HUES6 (cell line): ENCODE measurements at regions not wholly inside any gene's neighbourhood (a gene's known extent, or its start where the extent isn't known, plus 50 kb on each side); places are given as distances from the start of the nearest gene placed in this dataset.

ENCODE experiments used
- H3K27ac ChIP-seq: 2 replicates; pipeline ENCODE4 v1.7.0; 2013; ENCODE audit warnings: low read depth, mild to moderate bottlenecking, low read length, inconsistent platforms
- H3K27me3 ChIP-seq: 2 replicates; pipeline ENCODE4 v1.6.1; 2013; ENCODE audit warnings: low read length; ENCODE audit not compliant: control insufficient read depth, insufficient read depth
- H3K36me3 ChIP-seq: 2 replicates; pipeline ENCODE4 v1.6.1; 2013; ENCODE audit warnings: low read length; ENCODE audit not compliant: control insufficient read depth, insufficient read depth
- H3K4me1 ChIP-seq: 2 replicates; pipeline ENCODE4 v1.6.1; 2013; ENCODE audit warnings: low read length; ENCODE audit not compliant: control insufficient read depth, insufficient read depth
- H3K4me3 ChIP-seq: 2 replicates; pipeline ENCODE4 v1.5.1; 2013; ENCODE audit warnings: low read depth, low read length
- H3K9ac ChIP-seq: one replicate; pipeline ENCODE4 v1.6.1; 2013; ENCODE audit warnings: mild to moderate bottlenecking, low read length
- H3K9me3 ChIP-seq: 2 replicates; pipeline ENCODE4 v1.6.1; 2013; ENCODE audit warnings: low read depth, low read length; ENCODE audit not compliant: control insufficient read depth, insufficient read depth

GRCh38 chr10:31642281-31642680 is 286.4 kb downstream of the ARHGAP12 start:
- no peaks in the 10 kb centered on the region for H3K27me3 ChIP-seq
- H3K36me3 ChIP-seq, result no peaks in the 10 kb centered on the region
- no peak overlapping the region for H3K4me3 ChIP-seq
- H3K9me3 ChIP-seq, result no peaks in the 10 kb centered on the region
- no peak overlapping the region for H3K9ac ChIP-seq
- H3K27ac ChIP-seq, result no peak overlapping the region
- H3K4me1 ChIP-seq, result no peaks in the 10 kb centered on the region

DNA sequence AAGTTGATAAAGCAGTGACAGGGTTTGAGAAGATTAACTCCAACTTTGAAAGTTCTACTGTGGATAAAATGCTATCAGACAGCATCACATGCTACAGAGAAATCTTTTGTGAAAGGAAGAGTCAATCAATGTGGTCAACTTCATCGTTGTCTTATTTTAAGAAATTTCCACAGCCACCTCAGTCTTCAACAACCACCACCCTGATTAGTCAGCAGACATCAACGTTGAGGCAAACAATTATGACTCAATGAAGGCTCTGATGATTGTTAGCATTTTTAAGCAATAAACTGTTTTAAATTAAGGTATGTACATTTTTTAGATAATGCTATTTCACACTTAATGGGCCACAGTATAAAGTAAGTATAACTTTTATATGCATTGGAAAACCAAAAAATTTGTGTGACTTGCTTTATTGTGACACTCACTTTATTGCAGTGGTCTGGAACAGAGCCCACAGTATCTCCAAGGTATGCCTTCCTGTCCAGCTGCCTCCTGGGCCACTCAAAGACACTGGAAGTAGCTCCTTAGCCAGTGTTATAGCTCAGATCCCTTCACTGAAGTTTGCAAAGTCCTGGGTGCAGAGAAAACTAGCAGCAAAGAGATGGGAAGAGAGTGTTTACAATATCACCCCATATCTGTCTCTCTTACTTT is 293.1 kb downstream of the ARHGAP12 start:
- Histone ChIP-seq H3K36me3 (no peaks in the 10 kb centered on the region), H3K4me3 (no peak overlapping the region), H3K27ac (no peak overlapping the region), H3K4me1 (no peaks in the 10 kb centered on the region), H3K27me3 (no peaks in the 10 kb centered on the region), H3K9ac (no peak overlapping the region), H3K9me3 (peaks cover 9% of the 10 kb centered on the region; the same call in 1 of the 2 replicates)

- Histone ChIP-seq H3K4me1 (no peaks in the 10 kb centered on the region), H3K27me3 (no peaks in the 10 kb centered on the region), H3K36me3 (no peaks in the 10 kb centered on the region), H3K9me3 (peaks cover 9% of the 10 kb centered on the region; the same call in 1 of the 2 replicates), H3K9ac (no peak overlapping the region), H3K27ac (no peak overlapping the region), H3K4me3 (no peak overlapping the region)
Observed at GRCh38 chr10:31635009-31635408, 293.6 kb downstream of the ARHGAP12 start.

DNA sequence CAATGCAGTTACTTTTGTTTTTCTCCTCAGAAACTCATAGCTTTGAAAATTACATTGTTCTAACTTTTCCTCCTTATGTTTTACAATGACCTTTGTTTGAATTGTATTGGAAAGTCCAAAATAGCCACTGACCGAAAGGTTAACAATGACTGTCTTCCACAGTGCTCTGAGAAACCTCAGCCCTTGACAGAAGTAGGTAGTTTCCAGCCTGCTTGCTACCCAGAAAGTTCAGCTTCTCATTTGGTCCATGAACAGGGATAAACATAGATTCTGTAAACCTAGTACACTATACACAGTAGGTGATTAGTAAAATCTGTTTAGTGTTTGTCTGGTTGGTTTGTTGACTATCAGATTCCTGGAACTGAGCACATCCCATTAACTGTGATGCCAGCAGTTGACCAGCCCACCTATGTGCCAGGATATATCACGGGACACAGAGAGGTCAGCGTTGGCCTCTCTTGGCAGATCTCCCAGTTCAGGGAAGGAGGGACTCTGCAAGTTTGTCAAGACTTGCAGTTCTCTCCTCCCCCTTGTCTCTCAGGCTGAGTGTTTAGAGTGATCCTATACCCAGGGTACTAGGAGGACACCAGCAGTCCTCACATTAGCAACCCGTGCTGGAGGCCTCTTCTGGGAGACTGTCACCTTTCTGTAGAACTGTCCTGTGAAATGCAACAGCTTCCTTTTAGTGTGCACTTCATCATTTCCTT is 297.6 kb downstream of the ARHGAP12 start:
- no peaks in the 10 kb centered on the region for H3K27me3 ChIP-seq
- H3K4me1 ChIP-seq, result no peaks in the 10 kb centered on the region
- H3K4me3 ChIP-seq, result no peak overlapping the region
- no peak overlapping the region for H3K27ac ChIP-seq
- peaks cover 22% of the 10 kb centered on the region for H3K9me3 ChIP-seq
- no peak overlapping the region for H3K9ac ChIP-seq
- H3K36me3 ChIP-seq, result no peaks in the 10 kb centered on the region

GRCh38 chr10:31625566-31625965 is 303.1 kb downstream of the ARHGAP12 start:
- Histone ChIP-seq H3K27me3 (no peaks in the 10 kb centered on the region), H3K9me3 (peaks cover 30% of the 10 kb centered on the region), H3K4me1 (0 out of 2 replicates have a peak, but pooled peaks cover under 1% of the 10 kb centered on the region), H3K4me3 (no peak overlapping the region), H3K27ac (no peak overlapping the region), H3K9ac (no peak overlapping the region), H3K36me3 (no peaks in the 10 kb centered on the region)

- Histone ChIP-seq H3K27me3 (no peaks in the 10 kb centered on the region), H3K4me1 (peaks cover 7% of the 10 kb centered on the region; the same call in 1 of the 2 replicates), H3K9ac (no peak overlapping the region), H3K27ac (no peak overlapping the region), H3K9me3 (peaks cover 30% of the 10 kb centered on the region), H3K36me3 (no peaks in the 10 kb centered on the region), H3K4me3 (no peak overlapping the region)
Observed at GRCh38 chr10:31624611-31625010, 304.0 kb downstream of the ARHGAP12 start.

DNA sequence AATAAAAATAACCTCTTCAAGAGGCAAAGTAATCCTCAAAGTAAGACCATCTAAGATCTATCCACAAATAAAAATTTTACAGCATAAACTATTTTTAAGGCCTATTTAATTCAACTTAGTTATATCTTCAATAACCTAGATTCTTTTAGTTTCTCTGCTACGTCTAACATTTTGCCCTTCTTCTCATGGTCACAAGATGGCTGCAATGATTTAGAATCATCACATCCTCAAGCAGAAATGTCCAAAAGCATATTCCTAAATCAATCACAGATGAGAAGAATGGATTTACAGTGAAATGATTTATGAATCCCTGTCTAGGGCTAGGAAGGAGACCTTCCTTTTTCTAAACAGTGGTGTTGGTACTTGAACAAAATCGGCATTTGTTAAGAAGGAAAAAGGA is 304.7 kb downstream of the ARHGAP12 start:
- H3K27me3 ChIP-seq, result no peaks in the 10 kb centered on the region
- H3K27ac ChIP-seq, result no peak overlapping the region
- no peak overlapping the region for H3K4me3 ChIP-seq

GRCh38 chr10:31623466-31623865 is 304.4 kb downstream of the ZEB1 start:
- Histone ChIP-seq H3K36me3 (no peaks in the 10 kb centered on the region), H3K4me3 (no peak overlapping the region), H3K9me3 (peaks cover 30% of the 10 kb centered on the region), H3K4me1 (peaks cover 7% of the 10 kb centered on the region; the same call in 1 of the 2 replicates), H3K27me3 (no peaks in the 10 kb centered on the region), H3K9ac (no peak overlapping the region), H3K27ac (no peak overlapping the region)

More for the DNA sequence above, 304.7 kb downstream of the ARHGAP12 start:
- Histone ChIP-seq H3K4me1 (peaks cover 7% of the 10 kb centered on the region; the same call in 1 of the 2 replicates), H3K36me3 (no peaks in the 10 kb centered on the region), H3K9ac (no peak overlapping the region), H3K9me3 (peaks cover 30% of the 10 kb centered on the region)

DNA sequence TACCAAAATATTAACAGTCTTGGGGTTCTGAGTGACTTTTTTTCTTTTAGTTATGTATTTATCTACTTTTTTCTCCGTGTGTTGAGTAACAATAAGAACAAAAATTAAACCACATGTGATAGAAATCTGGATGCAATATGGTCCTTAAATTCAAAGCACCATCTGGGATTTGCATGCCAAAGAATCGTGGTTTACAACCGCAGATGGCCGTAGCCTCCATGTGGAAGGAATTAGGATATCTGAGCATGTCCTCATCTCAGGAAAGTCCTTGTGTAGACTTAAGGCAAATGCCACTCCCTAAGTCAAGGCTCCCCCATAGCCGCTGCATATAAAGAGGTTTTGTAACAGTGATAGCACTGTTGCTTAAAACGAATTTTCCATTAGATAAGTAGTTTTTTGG is 304.0 kb downstream of the ZEB1 start:
- no peak overlapping the region for H3K27ac ChIP-seq
- peaks cover 30% of the 10 kb centered on the region for H3K9me3 ChIP-seq
- H3K4me1 ChIP-seq, result peaks cover 7% of the 10 kb centered on the region; the same call in 1 of the 2 replicates

DNA sequence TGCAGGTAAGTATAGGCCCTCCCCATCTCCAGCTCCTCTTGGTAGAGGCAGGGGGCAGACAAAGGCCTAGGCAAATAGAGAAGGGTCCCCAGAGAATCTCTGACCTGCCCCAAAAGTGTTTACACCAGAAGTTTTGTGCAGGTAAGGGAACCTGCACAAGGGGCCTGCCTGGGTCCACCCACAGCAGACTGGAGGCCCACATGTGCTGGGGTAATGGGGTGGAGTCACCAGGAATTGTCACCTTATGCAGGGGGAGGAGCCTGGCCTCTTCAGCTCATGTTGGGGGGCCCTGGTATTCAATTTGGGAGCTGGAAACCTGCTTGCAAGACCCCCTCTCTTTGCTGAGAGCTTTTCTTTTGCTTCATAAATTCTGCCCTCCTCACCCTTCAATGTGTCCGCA is 302.7 kb downstream of the ZEB1 start:
- Histone ChIP-seq H3K27me3 (no peaks in the 10 kb centered on the region), H3K9me3 (peaks cover 25% of the 10 kb centered on the region), H3K36me3 (no peaks in the 10 kb centered on the region), H3K27ac (no peak overlapping the region), H3K4me1 (peaks cover 7% of the 10 kb centered on the region; the same call in 1 of the 2 replicates), H3K9ac (no peak overlapping the region), H3K4me3 (no peak overlapping the region)

More for the DNA sequence above, 304.0 kb downstream of the ZEB1 start:
- Histone ChIP-seq H3K9ac (no peak overlapping the region), H3K4me3 (no peak overlapping the region), H3K36me3 (no peaks in the 10 kb centered on the region), H3K27me3 (no peaks in the 10 kb centered on the region)
